ENCODE measurements at regions not wholly inside any gene's neighbourhood (a gene's known extent, or its start where the extent isn't known, plus 50 kb on each side); places are given as distances from the start of the nearest gene placed in this dataset.

GRCh38 chr7:68547181-68547580 is 1051.1 kb upstream of the AUTS2 start:
- Histone ChIP-seq H3K4me3 (ENCODE audit: low read length in 3 of 3) (no peak overlapping the region), H3K27ac (ENCODE audit: low read depth in 2 of 2, low read length in 2 of 2) (no peak overlapping the region), H3K27me3 (ENCODE audit: control insufficient read depth, insufficient read depth, low read length) (no peaks in the 10 kb centered on the region), H3K9me3 (ENCODE audit: control insufficient read depth in 2 of 3, insufficient read depth in 1 of 3, low read length in 3 of 3) (peaks cover 0 to 2% (median 0%) of the 10 kb centered on the region in 3 donors), H3K4me1 (ENCODE audit: control insufficient read depth in 2 of 3, insufficient read depth in 2 of 3, low read depth in 1 of 3, low read length in 3 of 3) (no peaks in the 10 kb centered on the region), H3K36me3 (ENCODE audit: control insufficient read depth in 2 of 3, insufficient read depth in 3 of 3, low read length in 3 of 3) (no peaks in the 10 kb centered on the region), H3K9ac (ENCODE audit: low read length in 3 of 3) (no peak overlapping the region)
- no peak for FAIRE-seq
- intact Hi-C loops (cut with DNase I): no loop called here
- TF ChIP-seq CTCF (IDR thresholded peaks at IDR 0.05; ENCODE audit: borderline replicate concordance, extremely low read depth, insufficient read depth): no peak
- no peak for DNase-seq

DNA sequence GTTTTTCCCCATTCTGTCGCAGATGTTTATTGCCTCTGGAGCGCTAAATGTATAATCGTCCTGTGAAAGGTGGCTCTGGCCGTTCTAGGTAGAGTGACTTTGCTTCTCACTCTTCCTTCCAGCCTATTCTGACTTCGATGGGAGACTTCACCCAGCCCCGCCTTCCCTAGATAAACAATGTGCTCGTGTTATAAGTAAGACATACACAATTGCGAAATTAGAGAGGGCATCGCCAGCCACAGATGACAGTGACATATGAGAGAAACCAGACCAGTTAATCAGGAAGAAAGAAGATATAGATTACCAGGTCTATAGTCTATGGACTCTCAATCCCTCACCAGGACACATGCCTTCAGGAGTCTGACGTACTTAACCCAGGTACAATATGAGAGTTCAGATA is 1050.5 kb upstream of the AUTS2 start:
- FAIRE-seq: no peak
- intact Hi-C loops (cut with DNase I): no loop called here

DNA sequence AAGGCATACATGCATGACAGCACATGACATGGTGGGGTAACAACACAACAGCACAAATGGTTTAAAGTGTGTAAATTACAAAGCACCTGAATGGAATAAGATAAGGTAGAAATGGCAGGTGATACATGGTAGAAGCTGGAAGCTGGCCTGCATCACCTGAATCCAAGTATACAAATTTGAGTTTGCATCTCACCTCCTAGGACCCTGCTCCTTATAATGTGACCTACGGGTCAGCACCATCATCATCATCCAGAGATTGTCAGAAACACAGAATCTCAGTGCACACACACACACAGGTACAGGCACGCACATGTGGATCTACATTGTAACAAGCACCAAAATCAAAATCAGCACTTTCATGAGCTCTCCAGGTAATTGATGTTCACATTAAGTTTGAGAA is 1048.2 kb upstream of the AUTS2 start:
- Histone ChIP-seq H3K27ac (ENCODE audit: low read depth in 2 of 2, low read length in 2 of 2) (no peak overlapping the region), H3K9ac (ENCODE audit: low read length in 3 of 3) (no peak overlapping the region), H3K4me1 (ENCODE audit: control insufficient read depth in 2 of 3, insufficient read depth in 2 of 3, low read depth in 1 of 3, low read length in 3 of 3) (no peaks in the 10 kb centered on the region), H3K36me3 (ENCODE audit: control insufficient read depth in 2 of 3, insufficient read depth in 3 of 3, low read length in 3 of 3) (no peaks in the 10 kb centered on the region), H3K27me3 (ENCODE audit: control insufficient read depth, insufficient read depth, low read length) (no peaks in the 10 kb centered on the region), H3K4me3 (ENCODE audit: low read length in 3 of 3) (no peak overlapping the region), H3K9me3 (ENCODE audit: control insufficient read depth in 2 of 3, insufficient read depth in 1 of 3, low read length in 3 of 3) (peaks cover 0 to 2% (median 0%) of the 10 kb centered on the region in 3 donors)
- FAIRE-seq: no peak
- no peak for TF ChIP-seq CTCF (IDR thresholded peaks at IDR 0.05; ENCODE audit: borderline replicate concordance, extremely low read depth, insufficient read depth)
- no peak for DNase-seq
- intact Hi-C loops (cut with DNase I): no loop called here

More for the DNA sequence above, 1050.5 kb upstream of the AUTS2 start:
- no peak overlapping the region for H3K27ac ChIP-seq (ENCODE audit: low read depth in 2 of 2, low read length in 2 of 2)
- H3K4me3 ChIP-seq (ENCODE audit: low read length in 3 of 3): no peak overlapping the region
- peaks cover 0 to 2% (median 0%) of the 10 kb centered on the region in 3 donors for H3K9me3 ChIP-seq (ENCODE audit: control insufficient read depth in 2 of 3, insufficient read depth in 1 of 3, low read length in 3 of 3)
- no peaks in the 10 kb centered on the region for H3K36me3 ChIP-seq (ENCODE audit: control insufficient read depth in 2 of 3, insufficient read depth in 3 of 3, low read length in 3 of 3)
- H3K27me3 ChIP-seq (ENCODE audit: control insufficient read depth, insufficient read depth, low read length): no peaks in the 10 kb centered on the region
- H3K9ac ChIP-seq (ENCODE audit: low read length in 3 of 3): no peak overlapping the region
- no peak for DNase-seq
- TF ChIP-seq CTCF (IDR thresholded peaks at IDR 0.05; ENCODE audit: borderline replicate concordance, extremely low read depth, insufficient read depth): no peak
- H3K4me1 ChIP-seq (ENCODE audit: control insufficient read depth in 2 of 3, insufficient read depth in 2 of 3, low read depth in 1 of 3, low read length in 3 of 3): no peaks in the 10 kb centered on the region

- H3K9ac ChIP-seq (ENCODE audit: low read length in 3 of 3): no peak overlapping the region
- no peaks in the 10 kb centered on the region for H3K4me1 ChIP-seq (ENCODE audit: control insufficient read depth in 2 of 3, insufficient read depth in 2 of 3, low read depth in 1 of 3, low read length in 3 of 3)
- H3K27ac ChIP-seq (ENCODE audit: low read depth in 2 of 2, low read length in 2 of 2): no peak overlapping the region
- no peak for TF ChIP-seq CTCF (IDR thresholded peaks at IDR 0.05; ENCODE audit: borderline replicate concordance, extremely low read depth, insufficient read depth)
- no peak overlapping the region for H3K4me3 ChIP-seq (ENCODE audit: low read length in 3 of 3)
- peaks cover 0 to 2% (median 0%) of the 10 kb centered on the region in 3 donors for H3K9me3 ChIP-seq (ENCODE audit: control insufficient read depth in 2 of 3, insufficient read depth in 1 of 3, low read length in 3 of 3)
- no peaks in the 10 kb centered on the region for H3K27me3 ChIP-seq (ENCODE audit: control insufficient read depth, insufficient read depth, low read length)
- DNase-seq (no peak), FAIRE-seq (no peak)
- intact Hi-C loops (cut with DNase I): no loop called here
- H3K36me3 ChIP-seq (ENCODE audit: control insufficient read depth in 2 of 3, insufficient read depth in 3 of 3, low read length in 3 of 3): no peaks in the 10 kb centered on the region
These were observed 1047.6 kb upstream of the AUTS2 start for GRCh38 chr7:68550635-68551034.

All from kidney (tissue), 13 donors.